Liver (tissue), 3 donors: ENCODE measurements at regions not wholly inside any gene's neighbourhood (a gene's known extent, or its start where the extent isn't known, plus 50 kb on each side); places are given as distances from the start of the nearest gene placed in this dataset.

Experiments
- ATF3 ChIP-seq: IDR thresholded peaks from 2 replicates; pipeline ENCODE4 v1.6.1; 2016; ENCODE audit warnings: antibody characterized with exemption
- EGR1 ChIP-seq, 2 donors: IDR thresholded peaks; 2 replicates each; pipeline ENCODE4 v1.6.1; 2016 to 2018; ENCODE audit warnings: antibody characterized with exemption in 2 of 2, low read depth in 2 of 2
- GABPA ChIP-seq, 2 donors: IDR thresholded peaks in 1 of 2; conservative IDR thresholded peaks in 1 of 2; 2 replicates each; pipeline ENCODE4 v1.6.1; 2016; ENCODE audit warnings: antibody characterized with exemption in 2 of 2, mild to moderate bottlenecking in 1 of 2, moderate library complexity in 1 of 2
- JUND ChIP-seq, 2 donors: IDR thresholded peaks; 2 replicates each; pipeline ENCODE4 v1.6.1; 2016; ENCODE audit warnings: antibody characterized with exemption in 2 of 2
- RAD21 ChIP-seq, 2 donors: IDR thresholded peaks; 2 replicates each; pipeline ENCODE4 v1.6.1; 2016; ENCODE audit warnings: antibody characterized with exemption in 2 of 2, mild to moderate bottlenecking in 2 of 2
- RXRA ChIP-seq, 2 donors: IDR thresholded peaks; 2 replicates each; pipeline ENCODE4 v1.6.1; 2017 to 2018; ENCODE audit warnings: antibody characterized with exemption in 2 of 2, mild to moderate bottlenecking in 1 of 2
- SP1 ChIP-seq: IDR thresholded peaks from 2 replicates; pipeline ENCODE4 v1.6.1; 2018; ENCODE audit warnings: antibody characterized with exemption, mild to moderate bottlenecking
- TAF1 ChIP-seq: conservative IDR thresholded peaks from 2 replicates; pipeline ENCODE4 v1.6.1; 2016; ENCODE audit warnings: antibody characterized with exemption, mild to moderate bottlenecking
- YY1 ChIP-seq: IDR thresholded peaks from 2 replicates; pipeline ENCODE4 v1.6.1; 2016; ENCODE audit warnings: antibody characterized with exemption, mild to moderate bottlenecking
- ZBTB33 ChIP-seq: IDR thresholded peaks from 2 replicates; pipeline ENCODE4 v1.6.1; 2016; ENCODE audit warnings: antibody characterized with exemption
- TF ChIP-seq, protein P1 (sequence below): fragments of 150-350 bp; IDR thresholded peaks from 2 replicates; pipeline ENCODE4 v1.5.1; 2017; ENCODE audit warnings: improper control_type of control experiment, low read depth, low read length; ENCODE audit not compliant: missing input control
- TF ChIP-seq, protein P2 (sequence below): IDR thresholded peaks from 2 replicates; pipeline ENCODE4 v1.6.1; 2016; ENCODE audit warnings: antibody characterized with exemption, mild to moderate bottlenecking
- TF ChIP-seq, protein P3 (sequence below): IDR thresholded peaks from 2 replicates; pipeline ENCODE4 v1.6.1; 2016; ENCODE audit warnings: antibody characterized with exemption
- donor health status: healthy.
- donor health status: healthy.

DNA sequence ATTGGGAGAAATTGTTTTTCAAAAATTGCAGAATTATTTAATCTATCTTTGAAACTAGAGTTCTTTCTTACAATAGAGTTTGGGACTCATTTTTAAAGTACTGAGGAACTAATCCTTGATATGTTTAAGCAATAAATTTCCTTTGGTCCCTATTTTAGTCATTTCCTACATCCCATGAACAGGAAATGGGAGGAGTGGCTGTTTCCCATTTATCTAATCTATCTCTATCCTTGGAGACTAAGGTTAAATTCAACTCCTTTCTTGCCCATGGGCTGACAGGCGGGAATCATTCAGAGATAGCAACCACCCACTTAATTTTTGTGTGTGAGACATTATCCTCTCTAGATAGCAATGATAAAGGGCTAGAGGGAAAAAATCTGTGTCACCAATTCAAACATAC, 131.6 kb upstream of the EMCN start:
- TF ChIP-seq, protein P1, sequence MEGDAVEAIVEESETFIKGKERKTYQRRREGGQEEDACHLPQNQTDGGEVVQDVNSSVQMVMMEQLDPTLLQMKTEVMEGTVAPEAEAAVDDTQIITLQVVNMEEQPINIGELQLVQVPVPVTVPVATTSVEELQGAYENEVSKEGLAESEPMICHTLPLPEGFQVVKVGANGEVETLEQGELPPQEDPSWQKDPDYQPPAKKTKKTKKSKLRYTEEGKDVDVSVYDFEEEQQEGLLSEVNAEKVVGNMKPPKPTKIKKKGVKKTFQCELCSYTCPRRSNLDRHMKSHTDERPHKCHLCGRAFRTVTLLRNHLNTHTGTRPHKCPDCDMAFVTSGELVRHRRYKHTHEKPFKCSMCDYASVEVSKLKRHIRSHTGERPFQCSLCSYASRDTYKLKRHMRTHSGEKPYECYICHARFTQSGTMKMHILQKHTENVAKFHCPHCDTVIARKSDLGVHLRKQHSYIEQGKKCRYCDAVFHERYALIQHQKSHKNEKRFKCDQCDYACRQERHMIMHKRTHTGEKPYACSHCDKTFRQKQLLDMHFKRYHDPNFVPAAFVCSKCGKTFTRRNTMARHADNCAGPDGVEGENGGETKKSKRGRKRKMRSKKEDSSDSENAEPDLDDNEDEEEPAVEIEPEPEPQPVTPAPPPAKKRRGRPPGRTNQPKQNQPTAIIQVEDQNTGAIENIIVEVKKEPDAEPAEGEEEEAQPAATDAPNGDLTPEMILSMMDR: no peak
- TF ChIP-seq, protein P2, sequence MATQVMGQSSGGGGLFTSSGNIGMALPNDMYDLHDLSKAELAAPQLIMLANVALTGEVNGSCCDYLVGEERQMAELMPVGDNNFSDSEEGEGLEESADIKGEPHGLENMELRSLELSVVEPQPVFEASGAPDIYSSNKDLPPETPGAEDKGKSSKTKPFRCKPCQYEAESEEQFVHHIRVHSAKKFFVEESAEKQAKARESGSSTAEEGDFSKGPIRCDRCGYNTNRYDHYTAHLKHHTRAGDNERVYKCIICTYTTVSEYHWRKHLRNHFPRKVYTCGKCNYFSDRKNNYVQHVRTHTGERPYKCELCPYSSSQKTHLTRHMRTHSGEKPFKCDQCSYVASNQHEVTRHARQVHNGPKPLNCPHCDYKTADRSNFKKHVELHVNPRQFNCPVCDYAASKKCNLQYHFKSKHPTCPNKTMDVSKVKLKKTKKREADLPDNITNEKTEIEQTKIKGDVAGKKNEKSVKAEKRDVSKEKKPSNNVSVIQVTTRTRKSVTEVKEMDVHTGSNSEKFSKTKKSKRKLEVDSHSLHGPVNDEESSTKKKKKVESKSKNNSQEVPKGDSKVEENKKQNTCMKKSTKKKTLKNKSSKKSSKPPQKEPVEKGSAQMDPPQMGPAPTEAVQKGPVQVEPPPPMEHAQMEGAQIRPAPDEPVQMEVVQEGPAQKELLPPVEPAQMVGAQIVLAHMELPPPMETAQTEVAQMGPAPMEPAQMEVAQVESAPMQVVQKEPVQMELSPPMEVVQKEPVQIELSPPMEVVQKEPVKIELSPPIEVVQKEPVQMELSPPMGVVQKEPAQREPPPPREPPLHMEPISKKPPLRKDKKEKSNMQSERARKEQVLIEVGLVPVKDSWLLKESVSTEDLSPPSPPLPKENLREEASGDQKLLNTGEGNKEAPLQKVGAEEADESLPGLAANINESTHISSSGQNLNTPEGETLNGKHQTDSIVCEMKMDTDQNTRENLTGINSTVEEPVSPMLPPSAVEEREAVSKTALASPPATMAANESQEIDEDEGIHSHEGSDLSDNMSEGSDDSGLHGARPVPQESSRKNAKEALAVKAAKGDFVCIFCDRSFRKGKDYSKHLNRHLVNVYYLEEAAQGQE: no peak
- TF ChIP-seq, protein P3, sequence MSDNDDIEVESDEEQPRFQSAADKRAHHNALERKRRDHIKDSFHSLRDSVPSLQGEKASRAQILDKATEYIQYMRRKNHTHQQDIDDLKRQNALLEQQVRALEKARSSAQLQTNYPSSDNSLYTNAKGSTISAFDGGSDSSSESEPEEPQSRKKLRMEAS: no peak
- no peak for TF ChIP-seq EGR1 (IDR thresholded peaks at IDR 0.05; ENCODE audit: low read depth in 2 of 2)
- no peak for TF ChIP-seq SP1
- TF ChIP-seq ZBTB33: no peak
- TF ChIP-seq JUND (IDR thresholded peaks at IDR 0.05): no peak
- TF ChIP-seq ATF3: no peak
- no peak for TF ChIP-seq RXRA (IDR thresholded peaks at IDR 0.05)
- no peak for TF ChIP-seq YY1
- no peak for TF ChIP-seq TAF1
- no peak for TF ChIP-seq GABPA (IDR thresholded peaks at IDR 0.05 in 1 of 2, conservative IDR thresholded peaks at IDR 0.05 in 1 of 2)
- no peak for TF ChIP-seq RAD21 (IDR thresholded peaks at IDR 0.05)
